B cell (primary cell): ENCODE measurements at regions not wholly inside any gene's neighbourhood (a gene's known extent, or its start where the extent isn't known, plus 50 kb on each side); places are given as distances from the start of the nearest gene placed in this dataset.

Experiments used
- CTCF ChIP-seq: fragments of 200-600 bp; IDR thresholded peaks from one replicate; pipeline ENCODE4 v1.8.0; 2022; ENCODE audit warnings: antibody characterized with exemption, mild to moderate bottlenecking
- EZH2 ChIP-seq: IDR thresholded peaks from 2 replicates; pipeline ENCODE4 v1.6.1; 2012; ENCODE audit warnings: borderline replicate concordance, low read depth, mild to moderate bottlenecking, moderate library complexity, low read length; ENCODE audit not compliant: insufficient read depth, poor library complexity, severe bottlenecking

GRCh38 chr13:67464154-67464553, 234.0 kb upstream of the PCDH9 start:
- TF ChIP-seq CTCF, result no peak
- TF ChIP-seq EZH2, result no peak
